Activated naive CD4-positive, alpha-beta T cell treated with anti-CD3 and anti-CD28 coated beads, Interleukin-2, amount 50 U/mL, for 72 hours (primary cell): ENCODE measurements at regions not wholly inside any gene's neighbourhood (a gene's known extent, or its start where the extent isn't known, plus 50 kb on each side); places are given as distances from the start of the nearest gene placed in this dataset.
"Not testable (repeated sequence)": the region's sequence is repeated elsewhere in the genome, so short reads cannot be mapped to it uniquely, and the experiment has no call there.

Source experiments
- ATAC-seq, 2 donors: fragments of 150-1000 bp; cut with Tn5 transposase; 2 replicates each; pipeline ENCODE4 v1.10.0; 2021; ENCODE audit warnings: mild to moderate bottlenecking in 2 of 2, moderate library complexity in 2 of 2
- DNase-seq, 2 donors: peaks; one replicate each; pipeline ENCODE4 v3.0.0; 2021 to 2022; ENCODE audit warnings: low spot score in 2 of 2
- H3K27ac Mint-ChIP-seq, 2 donors: one replicate each; pipeline ENCODE4 v1.8.0; 2022; ENCODE audit warnings: mild to moderate bottlenecking in 2 of 2, mixed read lengths in 2 of 2
- H3K36me3 Mint-ChIP-seq, 2 donors: one replicate each; pipeline ENCODE4 v1.8.0; 2022; ENCODE audit warnings: mixed read lengths in 2 of 2
- H3K9me3 Mint-ChIP-seq, 2 donors: one replicate each; pipeline ENCODE4 v1.8.0; 2022; ENCODE audit warnings: mixed read lengths in 2 of 2

- peaks cover 5% of the 10 kb centered on the region in 2 donors for H3K36me3 Mint-ChIP-seq
- H3K9me3 Mint-ChIP-seq = peaks cover under 1 to 6% of the 10 kb centered on the region in 2 donors
- ATAC-seq (no peak), DNase-seq (no peak)
- H3K27ac Mint-ChIP-seq = no peak overlapping the region
Measured at GRCh38 chr5:179406031-179406961, 61.0 kb upstream of the ADAMTS2 start.

GRCh38 chr5:179405426-179406030 is 60.3 kb upstream of the ADAMTS2 start:
- Mint-ChIP-seq H3K36me3 (peaks cover 12 to 13% of the 10 kb centered on the region in 2 donors), H3K27ac (no peak overlapping the region), H3K9me3 (peaks cover 8 to 13% of the 10 kb centered on the region in 2 donors)
- DNase-seq (no peak), ATAC-seq (no peak)

GRCh38 chr5:179405054-179405416 is 59.8 kb upstream of the ADAMTS2 start:
- peaks cover 17% of the 10 kb centered on the region in 2 donors for H3K36me3 Mint-ChIP-seq
- DNase-seq (no peak), ATAC-seq (no peak)
- H3K9me3 Mint-ChIP-seq = peaks cover 13% of the 10 kb centered on the region in 2 donors
- no peak overlapping the region for H3K27ac Mint-ChIP-seq

GRCh38 chr5:179404321-179405053 is 59.2 kb upstream of the ADAMTS2 start:
- peaks cover 22 to 23% of the 10 kb centered on the region in 2 donors for H3K36me3 Mint-ChIP-seq
- no peak overlapping the region for H3K27ac Mint-ChIP-seq
- no peak for ATAC-seq
- peaks cover 17% of the 10 kb centered on the region in 2 donors for H3K9me3 Mint-ChIP-seq
- DNase-seq = no peak

- peaks cover 21 to 24% of the 10 kb centered on the region in 2 donors for H3K9me3 Mint-ChIP-seq
- DNase-seq = no peak
- ATAC-seq = no peak
Measured at GRCh38 chr5:179403426-179404147, 58.3 kb upstream of the ADAMTS2 start.

GRCh38 chr5:179400435-179400834 is 55.2 kb upstream of the ADAMTS2 start:
- not testable (repeated sequence) for ATAC-seq, DNase-seq, H3K27ac Mint-ChIP-seq
- Mint-ChIP-seq H3K9me3 (peaks cover 25 to 28% of the 10 kb centered on the region in 2 donors), H3K36me3 (peaks cover 26 to 36% of the 10 kb centered on the region in 2 donors)

More at GRCh38 chr5:179403426-179404147, 58.3 kb upstream of the ADAMTS2 start:
- Mint-ChIP-seq H3K36me3 (peaks cover 26 to 31% of the 10 kb centered on the region in 2 donors), H3K27ac (no peak overlapping the region)

GRCh38 chr5:179400020-179400419 is 54.8 kb upstream of the ADAMTS2 start:
- H3K9me3 Mint-ChIP-seq = peaks cover 29 to 31% of the 10 kb centered on the region in 2 donors
- DNase-seq (no peak), ATAC-seq (no peak)
- no peak overlapping the region for H3K27ac Mint-ChIP-seq
- H3K36me3 Mint-ChIP-seq = peaks cover 26 to 36% of the 10 kb centered on the region in 2 donors

GRCh38 chr5:179399327-179399726 is 54.1 kb upstream of the ADAMTS2 start:
- not testable (repeated sequence) for DNase-seq, H3K27ac Mint-ChIP-seq, ATAC-seq
- peaks cover 26 to 36% of the 10 kb centered on the region in 2 donors for H3K36me3 Mint-ChIP-seq
- peaks cover 29 to 31% of the 10 kb centered on the region in 2 donors for H3K9me3 Mint-ChIP-seq

GRCh38 chr5:179397516-179397915 is 52.3 kb upstream of the ADAMTS2 start:
- DNase-seq (no peak), ATAC-seq (no peak)
- H3K9me3 Mint-ChIP-seq = peaks cover 33 to 40% of the 10 kb centered on the region in 2 donors
- H3K27ac Mint-ChIP-seq = no peak overlapping the region
- peaks cover 31 to 42% of the 10 kb centered on the region in 2 donors for H3K36me3 Mint-ChIP-seq
